C4-2B (cell line): ENCODE measurements at regions not wholly inside any gene's neighbourhood (a gene's known extent, or its start where the extent isn't known, plus 50 kb on each side); places are given as distances from the start of the nearest gene placed in this dataset.

Experiments used
- ZFX ChIP-seq: fragments of 450-650 bp; IDR thresholded peaks from 2 replicates; pipeline ENCODE4 v1.6.1; 2017
- TF ChIP-seq, protein P1 (sequence below): fragments of 450-650 bp; conservative IDR thresholded peaks from 2 replicates; pipeline ENCODE4 v1.5.1; 2017; ENCODE audit warnings: mild to moderate bottlenecking

DNA sequence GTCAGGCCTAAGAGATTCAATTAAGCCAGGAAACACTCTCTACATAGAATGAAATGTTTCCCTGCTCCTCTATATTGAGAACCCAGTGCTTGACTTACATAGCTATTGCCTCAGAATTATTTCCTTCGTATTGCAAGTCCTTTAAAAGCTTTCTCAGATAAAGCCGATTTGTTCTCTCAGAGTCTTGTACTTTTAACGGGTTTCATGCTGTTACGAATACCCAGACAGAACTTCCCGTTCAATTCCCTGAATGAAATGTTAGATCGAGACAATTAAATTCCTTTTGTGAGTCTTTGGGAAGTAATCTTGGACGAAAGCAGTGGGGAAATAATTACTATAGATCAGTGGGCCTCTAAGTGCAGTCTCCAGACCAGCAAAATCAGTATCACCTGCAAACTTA lies 102.8 kb upstream of the CHL1 start:
- TF ChIP-seq, protein P1, sequence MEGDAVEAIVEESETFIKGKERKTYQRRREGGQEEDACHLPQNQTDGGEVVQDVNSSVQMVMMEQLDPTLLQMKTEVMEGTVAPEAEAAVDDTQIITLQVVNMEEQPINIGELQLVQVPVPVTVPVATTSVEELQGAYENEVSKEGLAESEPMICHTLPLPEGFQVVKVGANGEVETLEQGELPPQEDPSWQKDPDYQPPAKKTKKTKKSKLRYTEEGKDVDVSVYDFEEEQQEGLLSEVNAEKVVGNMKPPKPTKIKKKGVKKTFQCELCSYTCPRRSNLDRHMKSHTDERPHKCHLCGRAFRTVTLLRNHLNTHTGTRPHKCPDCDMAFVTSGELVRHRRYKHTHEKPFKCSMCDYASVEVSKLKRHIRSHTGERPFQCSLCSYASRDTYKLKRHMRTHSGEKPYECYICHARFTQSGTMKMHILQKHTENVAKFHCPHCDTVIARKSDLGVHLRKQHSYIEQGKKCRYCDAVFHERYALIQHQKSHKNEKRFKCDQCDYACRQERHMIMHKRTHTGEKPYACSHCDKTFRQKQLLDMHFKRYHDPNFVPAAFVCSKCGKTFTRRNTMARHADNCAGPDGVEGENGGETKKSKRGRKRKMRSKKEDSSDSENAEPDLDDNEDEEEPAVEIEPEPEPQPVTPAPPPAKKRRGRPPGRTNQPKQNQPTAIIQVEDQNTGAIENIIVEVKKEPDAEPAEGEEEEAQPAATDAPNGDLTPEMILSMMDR: no peak
- no peak for TF ChIP-seq ZFX
